ENCODE measurements at regions not wholly inside any gene's neighbourhood (a gene's known extent, or its start where the extent isn't known, plus 50 kb on each side); places are given as distances from the start of the nearest gene placed in this dataset.

DNA sequence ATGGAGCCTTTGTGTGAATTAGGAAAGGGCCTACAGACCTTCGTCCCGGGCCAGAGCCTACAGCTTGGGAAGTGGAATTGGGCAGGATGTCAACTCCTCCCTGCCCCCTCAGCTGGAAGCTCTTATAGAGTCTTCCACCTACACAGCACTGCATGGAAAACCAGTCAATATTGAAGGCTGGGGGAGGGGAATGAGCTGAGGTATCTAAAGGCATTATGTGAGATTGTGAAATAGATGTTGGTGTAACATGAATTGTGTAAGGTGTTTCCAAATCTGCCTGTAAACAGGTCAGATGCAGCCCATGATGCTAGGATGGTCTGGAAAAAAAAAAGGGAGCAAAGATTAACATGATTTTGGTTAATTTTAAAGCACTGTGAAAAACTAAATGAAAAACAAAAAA is 433.5 kb upstream of the POU3F3 start:
- no peak for DNase-seq

DNA sequence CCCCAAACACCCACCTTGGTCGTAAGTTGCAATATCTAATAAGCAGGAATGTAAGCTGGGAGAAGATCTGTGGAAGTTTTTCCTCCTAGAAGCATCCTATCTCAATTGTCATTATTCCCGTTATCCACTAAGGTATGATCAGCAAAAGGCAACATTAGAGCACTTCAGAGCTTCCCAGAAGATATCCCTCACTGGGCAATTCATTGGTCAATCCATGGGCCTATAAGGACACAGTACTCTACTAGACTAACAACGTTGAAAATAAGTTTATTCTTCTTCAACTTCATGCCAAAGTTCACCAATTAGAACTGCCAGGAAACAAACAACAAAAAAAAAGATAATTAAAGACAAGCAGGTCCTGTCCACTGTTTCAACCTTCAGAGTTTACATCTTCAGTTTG is 433.0 kb upstream of the POU3F3 start:
- DNase-seq, result no peak

GRCh38 chr2:104425850-104426595 is 427.9 kb upstream of the POU3F3 start:
- DNase-seq, result no peak

DNA sequence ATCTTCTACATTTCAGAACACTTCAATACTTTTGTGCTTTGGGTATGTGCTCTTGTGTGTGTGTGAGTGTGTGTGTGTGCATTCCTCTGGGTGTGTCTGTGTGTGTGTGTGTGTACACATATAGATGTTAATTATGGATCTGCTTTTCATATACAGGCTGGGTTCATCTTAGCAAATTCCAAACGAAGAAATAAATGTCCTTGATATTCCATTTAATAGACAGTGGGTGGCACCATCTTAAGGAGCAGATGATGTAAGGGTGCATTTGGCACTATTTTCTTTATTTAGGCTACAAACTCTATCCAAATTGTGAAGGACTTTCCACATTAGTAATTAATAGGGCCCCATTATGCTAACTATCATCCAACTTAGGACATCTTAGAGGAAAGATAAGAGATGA is 425.8 kb upstream of the POU3F3 start:
- no peak for DNase-seq

- DNase-seq, result no peak
Observed at GRCh38 chr2:104429639-104430358, 424.1 kb upstream of the POU3F3 start.

- DNase-seq, result no peak
Observed at GRCh38 chr2:104430359-104430740, 423.6 kb upstream of the POU3F3 start.

- no peak for DNase-seq
Observed at GRCh38 chr2:104430852-104431251, 423.1 kb upstream of the POU3F3 start.

DNA sequence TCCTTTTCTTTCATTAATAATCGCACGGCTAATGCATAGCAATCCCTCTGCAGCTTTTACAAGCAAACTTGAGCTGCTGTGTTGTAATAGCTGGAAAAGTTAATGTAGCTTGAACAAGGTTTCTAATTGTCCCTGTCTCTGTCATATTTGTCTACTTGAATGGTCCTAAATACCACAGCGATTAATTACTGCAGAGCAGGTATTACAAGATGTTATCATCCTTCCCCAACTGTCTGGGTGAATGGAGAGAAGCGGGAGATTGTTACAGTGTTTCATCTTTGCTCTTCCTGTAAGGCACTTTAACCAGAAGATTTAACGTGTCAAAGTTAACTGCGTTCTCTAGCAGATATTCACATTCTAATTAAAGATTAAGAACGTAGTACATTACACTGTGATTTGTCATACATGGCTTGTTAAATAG is 422.2 kb upstream of the POU3F3 start:
- no peak for DNase-seq

GRCh38 chr2:104432401-104432800 is 421.5 kb upstream of the POU3F3 start:
- DNase-seq, result no peak

GRCh38 chr2:104432991-104433390 is 420.9 kb upstream of the POU3F3 start:
- DNase-seq, result no peak

DNA sequence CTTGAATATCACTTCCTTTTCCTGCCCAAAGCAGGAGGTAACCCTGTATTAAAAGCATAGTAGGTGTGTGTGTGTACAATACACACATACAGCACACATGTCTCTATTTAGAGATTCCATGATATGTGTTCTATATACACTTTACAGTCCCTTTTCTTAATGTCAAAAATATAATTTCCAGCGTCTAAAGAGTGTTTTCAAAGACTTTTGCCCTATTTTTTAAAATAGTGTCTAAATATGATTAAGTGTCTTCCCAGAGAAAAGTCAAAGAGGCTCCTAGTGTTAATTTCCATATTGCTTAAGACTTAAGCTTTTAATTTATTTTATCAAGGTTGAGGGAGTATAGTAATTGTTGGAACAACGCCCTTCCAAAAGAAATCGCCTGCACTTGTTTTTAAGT is 420.3 kb upstream of the POU3F3 start:
- DNase-seq, result no peak

GRCh38 chr2:104434318-104434792 is 419.6 kb upstream of the POU3F3 start:
- peak; percentile 87 for DNase-seq

GRCh38 chr2:104434966-104435365 is 418.9 kb upstream of the POU3F3 start:
- DNase-seq, result no peak

DNA sequence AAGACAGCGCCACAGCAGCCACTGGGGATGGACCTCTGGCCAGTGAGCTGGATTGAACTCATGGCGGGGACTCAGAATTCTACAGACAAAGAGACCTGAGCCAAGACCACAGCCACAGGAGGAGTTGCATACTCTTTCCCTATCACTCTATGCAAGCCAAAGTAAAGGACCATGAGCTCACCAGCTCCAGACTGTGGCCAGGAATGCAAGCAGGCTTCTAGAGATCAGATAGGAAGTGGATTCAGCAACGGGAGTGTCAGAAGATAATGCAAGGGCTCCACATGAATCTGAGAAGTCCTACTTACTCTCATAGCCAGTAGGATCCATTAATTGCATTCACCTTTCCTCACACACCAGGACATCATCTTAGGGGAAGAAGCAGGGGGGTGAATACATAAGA is 415.4 kb upstream of the POU3F3 start:
- DNase-seq, result no peak

DNA sequence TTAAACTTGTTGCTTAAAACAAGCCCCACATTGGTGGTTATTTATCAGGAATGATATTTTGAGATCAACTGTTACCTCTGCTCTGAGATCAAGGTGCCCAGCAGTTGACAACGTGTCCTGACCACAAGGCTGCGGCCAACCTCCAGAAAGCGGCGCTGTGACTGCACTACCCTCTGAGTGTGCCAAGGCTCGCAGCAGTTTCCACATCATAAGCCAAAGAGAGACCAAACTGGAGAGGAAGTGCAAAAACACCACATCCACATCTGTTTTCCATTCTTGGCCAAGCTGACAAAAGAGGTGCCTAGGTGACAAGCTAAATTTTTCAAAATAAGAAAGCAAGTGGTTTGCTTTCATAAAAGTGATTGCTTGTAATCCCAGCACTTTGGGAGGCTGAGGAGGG is 410.8 kb upstream of the POU3F3 start:
- no peak for DNase-seq

DNA sequence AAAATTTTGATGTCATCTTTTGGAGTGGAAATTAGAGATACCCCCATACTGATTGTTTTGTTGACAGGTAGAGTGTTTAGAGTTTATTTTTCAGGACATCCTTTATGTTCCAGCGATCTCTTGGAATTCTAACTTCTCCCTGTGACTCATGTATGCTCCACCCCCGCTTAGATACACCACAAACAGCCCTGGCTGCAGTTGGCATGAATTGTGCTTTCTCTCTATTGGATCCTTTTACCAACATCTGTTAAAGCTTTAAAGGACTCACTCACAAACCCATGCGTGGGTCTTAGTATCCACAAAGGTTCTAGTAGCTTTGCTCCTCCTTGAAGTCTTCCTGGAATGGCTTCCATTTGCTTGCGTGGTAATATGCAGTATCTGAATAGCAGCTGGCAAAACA is 409.5 kb upstream of the POU3F3 start:
- DNase-seq, result no peak

GRCh38 chr2:104444889-104445288 is 409.0 kb upstream of the POU3F3 start:
- no peak for DNase-seq

GRCh38 chr2:104447831-104448434 is 406.0 kb upstream of the POU3F3 start:
- DNase-seq, result peak; percentile 7

- no peak for DNase-seq
Observed at GRCh38 chr2:104448661-104449440, 405.1 kb upstream of the POU3F3 start.

GRCh38 chr2:104452558-104452957 is 401.4 kb upstream of the POU3F3 start:
- no peak for DNase-seq

GRCh38 chr2:104462731-104463130 is 391.2 kb upstream of the POU3F3 start:
- no peak for DNase-seq

GRCh38 chr2:104465981-104466380 is 387.9 kb upstream of the POU3F3 start:
- DNase-seq, result no peak

DNA sequence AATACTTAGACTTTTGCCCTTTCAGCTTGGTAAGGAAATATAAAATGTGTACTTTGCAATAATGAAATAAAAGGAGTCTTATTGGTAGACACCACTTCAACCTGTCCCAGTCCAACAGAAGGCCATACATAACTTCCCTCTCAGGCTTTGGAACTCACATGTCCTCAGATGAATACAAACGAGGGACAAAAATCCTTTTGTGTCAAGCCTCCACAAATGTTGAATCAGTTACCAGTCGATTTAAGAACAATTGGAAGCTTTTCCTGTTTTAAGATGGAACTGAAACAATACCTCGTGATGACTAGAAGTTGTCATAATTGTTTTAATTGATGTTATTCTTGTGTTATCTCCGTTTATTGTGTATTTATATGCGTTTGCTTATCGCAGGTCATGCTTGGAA is 385.1 kb upstream of the POU3F3 start:
- no peak for DNase-seq

Measured in NCI-H526 treated with DMSO at 0.1 percent for 48 hours (cell line).